UCSD-AML1 (cell line): ENCODE measurements at regions not wholly inside any gene's neighbourhood (a gene's known extent, or its start where the extent isn't known, plus 50 kb on each side); places are given as distances from the start of the nearest gene placed in this dataset.

ENCODE experiments used
- DNase-seq: peaks from one replicate; lab custom pipeline; 2025; ENCODE audit not compliant: unreplicated experiment; lab: John Stamatoyannopoulos, UW

DNA sequence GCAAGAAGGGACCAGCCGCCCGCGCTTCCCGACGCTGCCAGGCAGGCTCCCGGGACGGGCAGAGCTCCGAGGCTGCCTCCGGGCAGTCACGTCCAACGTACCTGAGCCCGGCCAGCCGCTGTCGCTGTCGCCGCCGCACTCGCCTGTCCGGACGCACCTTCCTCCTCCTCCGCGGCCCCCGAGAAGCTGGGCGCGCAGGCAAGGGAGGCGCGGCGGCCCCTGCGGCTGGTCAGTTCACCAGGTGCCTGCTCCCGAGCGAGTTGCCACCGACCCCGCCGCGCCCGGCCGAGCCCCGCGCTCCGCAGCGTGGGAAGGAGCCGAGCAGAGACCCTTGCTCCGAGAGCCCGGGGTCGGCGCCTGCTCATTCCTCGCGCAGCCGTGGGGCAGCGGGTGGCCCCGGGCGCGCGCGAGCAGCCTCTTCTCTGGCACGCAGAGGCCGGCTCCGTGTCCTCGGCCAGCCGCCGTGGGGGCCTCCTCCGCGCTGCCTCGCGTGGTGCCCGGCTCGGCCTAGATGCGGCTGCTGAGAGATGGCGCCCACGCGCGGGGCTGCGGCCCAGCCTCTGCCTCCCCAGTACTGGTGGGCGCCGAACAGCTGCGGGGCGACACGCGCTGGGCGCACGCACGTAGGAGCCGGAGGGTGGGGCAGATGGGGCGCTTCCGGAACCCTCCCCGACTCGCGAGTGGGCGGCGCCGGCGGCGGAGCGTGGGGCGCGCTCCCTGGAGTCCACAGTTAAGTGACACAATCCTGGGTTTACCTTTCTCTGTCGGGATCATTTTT, 419.4 kb downstream of the UQCRFS1 start:
- DNase-seq, result no peak

DNA sequence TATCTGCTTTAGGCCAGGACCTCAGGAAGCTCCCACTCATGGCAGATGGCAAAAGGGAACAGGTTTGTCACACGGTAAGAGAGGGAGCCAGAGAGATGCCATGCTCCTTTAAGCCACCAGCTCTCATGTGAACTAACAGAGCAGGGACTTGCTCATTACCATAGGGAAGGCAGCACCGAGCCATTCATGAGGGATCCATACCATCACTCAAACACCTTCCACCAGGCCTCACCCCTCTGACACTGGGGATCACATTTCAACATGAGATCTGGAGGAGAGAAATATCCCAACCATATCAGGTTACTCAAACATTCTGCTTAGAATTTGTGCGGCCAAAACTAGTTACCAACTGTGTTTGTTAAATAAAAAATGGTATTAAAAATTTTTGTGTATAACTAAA, 427.0 kb downstream of the UQCRFS1 start:
- no peak for DNase-seq

DNA sequence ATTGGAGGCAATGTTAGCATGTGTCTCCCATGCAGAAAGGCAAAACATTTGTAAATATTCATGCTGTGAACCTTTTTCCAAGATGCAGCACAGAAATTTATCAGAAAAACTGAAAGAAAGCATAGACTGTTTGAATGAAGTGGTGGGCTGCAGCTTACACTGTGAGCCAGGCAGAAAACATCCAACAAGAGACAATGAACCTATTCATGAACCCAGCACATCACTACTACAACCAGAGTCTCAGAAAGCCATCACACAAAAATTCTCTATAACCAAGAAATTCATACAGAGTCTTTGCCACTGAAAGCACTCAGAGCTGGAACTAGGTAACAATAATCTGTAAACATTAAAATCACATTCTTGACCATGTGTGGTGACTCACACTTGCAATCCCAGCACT, 448.9 kb downstream of the UQCRFS1 start:
- DNase-seq, result no peak

DNA sequence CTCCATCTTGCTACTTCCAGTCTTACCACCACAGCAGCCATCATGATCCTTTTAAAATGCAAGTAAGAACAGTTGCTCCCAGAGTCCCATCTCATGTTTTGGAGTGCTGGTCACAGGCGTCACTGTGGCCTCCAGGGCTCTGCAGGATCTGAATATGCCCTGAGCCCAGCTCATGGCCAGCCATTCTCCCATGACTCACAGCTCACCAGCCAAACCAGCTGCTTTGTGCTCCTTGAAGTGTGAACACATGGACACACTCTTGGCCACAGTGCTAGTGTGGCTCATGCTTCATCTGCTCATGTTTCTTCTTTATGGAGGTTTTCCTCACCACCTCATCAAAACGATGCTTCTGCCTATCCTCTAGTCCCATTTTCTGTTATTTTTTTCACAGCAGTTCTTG, 466.5 kb downstream of the UQCRFS1 start:
- DNase-seq, result no peak

DNA sequence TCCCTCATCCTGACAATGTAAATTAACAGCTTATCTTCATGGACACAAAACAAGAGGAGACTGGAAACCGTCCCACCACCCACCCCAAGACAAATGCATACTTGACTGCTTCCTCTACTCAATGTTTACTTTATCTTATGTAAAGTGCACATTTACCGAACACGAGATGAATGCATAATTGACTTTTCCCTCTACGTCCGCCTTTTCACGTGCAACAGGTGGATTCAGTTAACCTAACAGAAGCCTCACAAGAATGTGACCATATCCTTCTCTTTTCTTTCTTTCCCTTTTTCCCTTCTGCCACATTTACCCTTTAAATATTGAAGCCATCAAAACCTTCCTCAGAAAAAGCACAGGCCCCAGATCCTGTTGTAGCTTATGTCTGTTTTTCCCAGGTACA, 468.0 kb downstream of the UQCRFS1 start:
- DNase-seq, result no peak

DNA sequence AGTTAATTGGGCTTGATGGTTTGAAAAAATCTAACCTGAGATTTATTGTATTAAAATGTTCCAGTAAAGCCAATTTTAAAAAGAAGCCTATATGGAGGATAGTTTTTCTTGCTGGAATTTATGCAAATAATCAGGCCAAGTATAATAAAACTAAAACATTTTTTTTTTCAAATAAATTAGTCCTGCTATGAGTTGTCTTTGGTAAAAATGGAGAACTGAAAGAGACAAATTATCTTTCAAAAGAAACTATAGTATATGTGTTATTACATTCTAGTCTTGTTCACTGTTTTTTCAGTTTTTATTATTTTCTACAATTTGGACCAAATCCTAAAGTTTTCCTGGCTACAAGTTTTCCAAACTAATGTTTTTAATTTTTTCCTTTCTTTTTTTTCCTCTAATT, 468.9 kb downstream of the UQCRFS1 start:
- DNase-seq, result no peak

DNA sequence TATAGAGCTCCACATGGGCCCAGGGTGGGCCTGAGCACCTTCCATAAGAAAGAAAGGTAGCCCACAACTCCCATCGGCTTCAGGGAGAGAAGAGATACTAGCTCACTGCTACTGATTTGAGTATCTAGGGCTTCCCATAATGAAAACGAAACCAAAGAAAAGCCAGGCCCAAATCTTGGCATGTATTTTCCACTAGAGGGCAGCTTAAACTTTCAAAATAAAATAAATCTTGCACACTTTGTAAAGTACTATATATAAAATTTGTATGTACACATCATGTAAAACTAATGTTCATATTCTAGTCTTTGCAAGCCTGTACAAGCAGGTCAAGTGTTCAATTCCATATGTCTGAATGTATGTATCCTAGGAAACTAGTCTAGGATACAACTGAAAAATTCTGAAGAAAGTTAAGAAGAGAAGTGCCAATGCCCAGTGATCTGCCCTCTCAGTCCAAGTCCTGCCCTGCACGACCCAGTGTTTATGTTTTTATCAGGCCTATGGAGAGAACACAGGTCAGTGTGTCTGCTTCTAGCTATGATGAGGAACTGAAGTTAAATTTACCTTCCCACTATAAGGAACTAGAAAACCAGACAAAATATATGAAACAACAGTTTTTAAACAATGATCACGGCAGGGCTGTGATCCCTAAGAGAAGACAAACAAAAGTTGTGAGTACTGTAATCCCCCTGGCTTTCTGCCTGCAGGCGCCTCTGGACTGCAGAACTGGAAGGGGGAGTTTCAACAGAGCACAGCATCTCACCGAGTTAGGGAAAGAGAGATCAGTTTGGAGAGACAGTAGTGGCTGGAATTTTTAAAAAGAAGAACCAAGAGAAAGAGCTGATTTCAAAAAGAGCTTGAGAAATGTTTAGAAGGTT, 475.7 kb downstream of the UQCRFS1 start:
- peak; percentile 28 for DNase-seq

DNA sequence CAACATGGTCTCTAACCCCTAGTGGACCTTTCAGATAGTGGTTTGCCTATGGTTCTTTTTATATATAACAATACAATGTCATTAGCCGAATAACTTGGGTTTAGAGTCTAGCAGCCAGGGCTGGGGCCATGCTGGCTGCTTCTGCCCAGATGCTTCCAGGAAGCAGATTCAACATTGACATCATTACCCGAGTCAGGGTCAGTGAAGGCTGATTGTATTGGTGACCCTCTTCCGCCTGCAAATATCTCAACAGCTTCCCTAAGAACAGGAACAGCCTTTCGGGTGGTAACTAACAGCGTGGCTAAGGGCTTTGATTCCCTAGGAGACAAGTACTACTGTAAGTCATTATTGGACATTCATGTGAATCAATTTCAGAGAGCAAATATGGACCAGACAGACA, 476.4 kb downstream of the UQCRFS1 start:
- DNase-seq, result no peak

DNA sequence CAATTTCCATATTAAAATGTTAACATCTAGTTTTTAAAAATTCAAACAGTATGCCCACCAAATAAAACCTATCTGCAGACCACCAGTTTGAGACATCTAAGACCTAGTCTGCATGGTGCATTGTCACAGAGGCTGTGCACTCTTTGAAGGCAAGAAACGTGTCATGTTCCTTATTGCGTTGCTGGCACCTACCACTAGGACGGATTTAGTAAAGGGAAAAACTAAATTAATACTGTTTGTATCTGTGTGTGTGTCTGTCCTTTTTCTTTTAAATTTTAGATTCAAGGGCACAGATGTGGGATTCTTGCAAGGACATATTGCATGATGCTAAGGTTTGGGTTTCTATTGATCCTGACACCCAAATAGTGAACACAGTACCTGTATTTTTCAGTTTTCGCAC, 481.4 kb downstream of the UQCRFS1 start:
- DNase-seq, result no peak

DNA sequence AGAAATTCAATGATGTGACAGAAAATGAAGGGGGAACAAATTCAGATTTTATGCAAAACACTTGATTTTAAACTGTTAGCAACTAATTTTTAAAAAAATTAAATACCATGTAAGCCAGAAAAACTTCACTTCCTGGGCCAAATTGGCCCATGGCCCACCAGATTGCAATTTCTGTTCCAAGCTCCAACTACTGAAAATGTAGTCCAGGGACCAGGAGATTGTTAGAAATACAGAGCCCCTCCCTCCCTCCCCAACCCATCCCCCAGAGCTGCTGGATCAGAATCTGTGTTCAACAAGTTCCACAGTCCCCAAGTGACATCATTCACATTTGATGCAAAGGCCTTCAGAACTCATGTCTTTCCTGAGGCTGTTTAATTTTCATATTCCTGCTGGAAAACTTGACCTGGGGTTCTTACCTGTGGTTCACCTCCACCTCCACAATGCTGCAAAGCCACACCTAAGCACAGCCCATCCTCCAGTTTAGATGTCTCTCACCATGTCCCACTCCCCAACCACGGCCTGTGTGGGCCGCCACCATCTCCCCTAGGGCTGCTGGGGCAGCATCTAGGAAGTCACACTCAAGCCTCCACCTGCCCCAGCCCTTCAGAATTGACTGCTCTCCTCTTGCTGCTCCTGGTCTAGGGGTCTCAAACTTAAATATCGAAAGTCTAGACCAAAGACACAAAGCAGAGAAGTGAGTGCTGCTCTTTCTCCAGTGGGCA, 482.0 kb downstream of the UQCRFS1 start:
- DNase-seq, result no peak

DNA sequence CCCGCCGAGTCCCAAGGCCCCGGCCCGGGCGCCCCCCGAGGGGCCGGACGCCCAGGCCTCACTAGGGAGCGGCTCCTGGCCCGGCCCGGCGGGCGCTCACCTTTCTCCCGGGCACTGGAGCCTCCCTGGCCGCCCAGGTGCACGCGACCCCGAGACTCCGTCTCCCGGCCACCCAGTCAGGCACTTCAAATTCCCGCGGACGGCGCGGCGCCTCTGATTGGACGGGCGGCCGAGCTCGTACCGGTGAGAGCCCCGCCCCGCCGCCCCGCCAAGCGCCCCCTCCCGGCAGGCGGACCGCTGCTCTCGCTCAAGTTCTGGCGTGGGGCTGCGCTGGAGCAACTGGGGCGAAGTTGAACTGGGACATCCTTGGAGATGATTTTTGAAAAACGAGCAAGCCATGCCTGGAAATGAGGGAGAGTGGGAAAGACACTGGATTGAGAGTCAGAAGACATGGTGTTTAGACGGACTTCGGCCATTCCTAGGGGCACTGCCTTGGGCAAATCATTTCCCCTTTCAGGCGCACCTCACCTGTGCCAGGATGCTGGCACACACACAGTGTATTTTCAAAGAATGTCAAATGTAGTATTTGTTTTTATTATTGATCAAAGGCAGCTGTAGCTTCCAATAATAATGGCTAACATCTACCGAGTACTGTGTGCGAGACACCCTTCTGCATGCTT, 485.3 kb downstream of the UQCRFS1 start:
- DNase-seq, result no peak

DNA sequence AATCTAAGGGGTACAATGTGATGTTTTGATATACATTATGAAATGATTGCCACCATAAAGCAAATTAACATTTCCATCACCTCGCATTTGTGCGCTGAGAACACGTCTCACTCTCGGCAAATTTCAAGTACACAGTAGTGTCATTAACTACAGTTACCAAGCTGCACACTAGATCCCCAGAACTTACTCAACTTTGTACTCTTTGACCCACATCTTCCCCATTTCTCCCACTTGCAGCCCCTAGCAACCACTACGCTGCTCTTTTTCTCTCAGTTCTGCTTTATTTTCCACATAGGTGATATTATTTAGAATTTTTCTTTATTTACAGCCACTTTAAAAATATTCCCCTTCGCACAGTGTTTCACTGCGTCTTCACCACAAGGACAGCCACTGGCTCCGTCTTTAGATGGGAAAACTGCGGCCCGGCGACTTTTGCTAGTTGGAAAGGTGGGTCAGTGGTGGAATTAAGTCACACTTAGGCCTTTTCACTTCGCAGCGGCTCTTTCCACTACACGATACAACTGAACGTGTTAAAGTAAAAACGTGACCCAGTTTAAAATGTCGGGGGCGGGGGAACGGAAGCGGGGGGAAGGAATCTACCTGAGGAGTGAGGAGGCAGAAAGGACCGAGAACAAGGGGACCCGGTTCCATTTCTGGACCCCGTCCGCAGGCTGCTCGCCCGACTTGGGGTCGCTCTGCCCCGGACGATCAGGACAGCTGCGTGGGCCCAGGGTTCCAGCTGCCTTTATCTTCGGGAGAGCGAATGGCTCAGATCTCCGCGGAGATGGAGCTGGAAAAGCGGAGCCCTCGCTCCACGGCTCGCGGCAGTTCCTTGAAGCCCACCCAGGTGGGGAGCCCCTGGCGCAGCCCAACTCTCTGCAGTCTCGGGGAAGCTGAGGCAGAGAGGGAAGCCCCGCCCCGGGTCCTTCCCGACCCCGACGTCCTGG, 486.1 kb downstream of the UQCRFS1 start:
- no peak for DNase-seq

DNA sequence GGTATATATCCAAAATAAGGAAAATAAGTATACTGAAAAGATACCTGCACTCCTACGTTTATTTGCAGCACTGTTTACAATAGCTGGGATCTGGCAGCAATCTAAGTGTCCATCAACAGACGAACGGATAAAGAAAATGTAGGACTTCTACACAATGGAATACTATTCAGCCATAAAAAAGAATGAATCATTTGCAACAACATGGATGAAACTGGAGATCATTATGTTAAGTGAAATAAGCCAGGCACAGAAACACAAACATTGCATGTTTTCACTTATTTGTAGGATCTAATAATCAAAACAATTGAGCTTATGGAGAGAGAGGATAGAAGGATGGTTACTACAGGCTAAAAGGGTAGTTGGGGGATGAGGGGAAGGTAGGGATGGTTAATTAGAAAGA, 494.0 kb downstream of the UQCRFS1 start:
- no peak for DNase-seq

DNA sequence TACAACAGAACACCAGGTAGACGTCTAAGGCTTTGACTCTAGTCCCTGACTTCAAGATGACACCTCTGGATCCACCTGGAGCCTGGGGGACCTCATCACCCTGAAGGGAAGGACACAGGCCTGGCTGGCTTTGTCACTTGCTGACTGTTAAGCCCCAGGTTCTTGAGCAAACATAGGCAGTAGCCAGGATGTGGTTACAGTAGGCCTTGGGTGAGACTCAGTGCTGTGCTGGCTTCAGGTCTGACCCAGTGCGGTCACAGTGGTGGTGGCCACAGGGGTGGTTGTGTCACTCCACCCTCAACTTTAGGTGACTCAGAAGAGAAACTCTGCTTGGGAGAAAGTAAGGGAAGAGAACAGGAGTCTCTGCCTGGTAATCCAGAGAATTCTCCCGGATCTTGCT, 497.8 kb downstream of the UQCRFS1 start:
- DNase-seq, result peak; percentile 62

DNA sequence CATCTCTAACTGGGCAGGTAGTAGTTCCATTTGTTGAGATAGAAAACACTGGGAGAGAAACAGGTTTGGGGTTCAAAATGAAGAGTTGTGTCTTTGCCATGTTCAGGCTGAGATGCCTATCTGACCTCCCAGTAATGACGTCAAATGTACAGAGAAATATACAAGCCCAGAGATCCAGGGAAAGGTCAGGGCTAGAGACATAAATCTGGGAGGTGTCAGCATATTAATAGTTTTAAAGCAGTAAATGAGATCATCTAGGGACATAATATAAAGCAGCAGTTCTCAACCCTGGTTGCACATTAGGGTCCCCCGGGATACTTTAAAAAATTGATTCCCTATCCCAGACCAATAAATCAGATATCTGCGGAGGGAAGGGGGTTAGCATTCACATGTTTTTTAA, 501.5 kb downstream of the UQCRFS1 start:
- no peak for DNase-seq

DNA sequence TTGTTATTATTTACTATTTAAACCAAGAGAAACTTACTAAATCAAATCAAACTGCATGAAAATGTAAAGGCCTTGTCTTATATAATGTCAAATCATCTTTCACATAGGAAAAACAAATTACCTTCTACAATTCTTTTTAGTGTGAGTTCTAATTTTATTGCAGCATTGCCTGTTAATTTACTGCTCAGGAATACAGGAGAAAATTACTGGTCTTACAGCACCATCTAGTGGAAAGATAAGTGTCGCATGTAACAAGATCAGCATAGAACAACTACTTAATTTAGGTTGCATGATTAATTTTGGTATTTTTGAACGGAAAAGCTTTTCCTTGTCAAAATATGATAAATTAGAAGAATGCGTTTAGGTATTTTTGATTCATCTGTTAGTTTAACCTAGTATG, 502.7 kb downstream of the UQCRFS1 start:
- no peak for DNase-seq

DNA sequence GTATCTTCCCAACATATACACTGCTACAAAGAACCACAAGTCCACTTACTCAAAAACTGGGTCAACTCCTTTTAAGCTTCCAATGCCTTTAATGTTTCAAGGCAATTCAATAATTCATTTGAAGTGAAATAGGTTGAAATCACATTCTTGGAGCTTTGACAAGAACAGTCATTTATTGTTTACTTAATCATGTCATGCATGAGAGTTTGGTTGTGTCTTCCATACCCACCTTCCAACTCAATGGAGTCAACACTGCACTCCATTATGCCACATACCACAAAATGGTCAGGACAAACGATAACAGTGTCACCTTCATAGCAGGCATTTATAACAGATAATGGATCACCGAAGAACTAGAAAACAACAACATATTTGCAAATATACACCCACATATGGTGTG, 506.3 kb downstream of the UQCRFS1 start:
- DNase-seq, result no peak

DNA sequence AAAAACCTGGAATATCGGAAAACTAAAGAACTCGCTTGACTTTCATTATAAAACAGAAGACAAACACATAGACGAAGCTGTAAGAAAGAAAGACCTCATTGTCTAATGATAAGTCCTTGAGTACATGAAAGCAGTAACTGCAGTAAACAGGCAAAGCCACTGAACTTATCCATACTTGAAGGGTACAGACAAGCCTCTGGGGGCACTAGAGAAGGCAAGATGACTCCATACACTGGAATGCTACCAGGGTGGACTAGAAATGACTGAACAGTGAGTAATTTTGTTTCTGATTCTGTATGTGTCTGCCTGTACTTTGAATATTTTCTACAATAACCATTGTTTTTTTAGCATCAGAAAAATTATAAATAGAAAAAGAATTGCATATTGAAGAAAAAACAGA, 507.9 kb downstream of the UQCRFS1 start:
- DNase-seq, result no peak

DNA sequence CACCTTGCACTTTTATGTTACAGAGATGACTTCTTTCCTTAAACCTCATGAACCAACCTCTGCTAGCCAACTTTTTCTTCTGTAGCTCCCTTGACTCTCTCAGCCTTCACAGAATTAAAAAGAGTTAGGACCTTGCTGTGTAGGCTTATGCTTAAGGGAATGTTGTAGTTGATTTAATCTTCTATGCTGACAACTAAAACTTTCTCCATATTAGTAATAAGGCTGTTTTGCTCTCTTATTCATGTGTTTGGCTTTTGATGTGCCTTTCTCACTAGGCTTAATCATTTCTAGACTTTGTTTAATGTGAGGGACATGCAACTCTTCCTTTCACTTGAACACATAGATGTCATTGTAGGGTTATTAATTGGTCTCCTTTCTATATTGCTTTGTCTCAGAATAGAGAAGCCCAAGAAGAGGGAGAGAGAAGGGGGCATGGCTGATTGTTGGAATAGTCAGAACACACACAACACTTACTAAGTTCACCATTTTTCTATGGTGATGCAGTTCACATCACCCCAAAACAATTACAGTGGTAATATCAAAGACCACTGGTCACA, 509.5 kb downstream of the UQCRFS1 start:
- no peak for DNase-seq

DNA sequence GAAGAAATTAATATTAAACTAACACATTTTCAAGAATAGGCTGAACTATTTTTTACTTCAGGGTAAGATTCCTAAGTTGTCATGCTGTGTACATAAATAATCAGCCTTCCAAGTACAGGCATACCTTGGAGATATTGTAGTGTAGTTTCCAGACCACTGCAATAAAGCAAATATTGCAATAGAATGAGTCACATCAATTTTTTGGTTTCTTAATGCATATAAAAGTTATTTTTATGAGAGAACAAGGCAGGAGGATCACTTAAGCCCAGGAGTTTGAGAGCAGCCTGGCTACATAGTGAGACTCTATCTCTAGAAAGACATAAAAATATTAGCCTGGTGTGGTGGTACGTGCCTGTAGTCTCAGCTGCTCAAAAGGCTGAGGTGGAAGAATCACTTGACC, 511.5 kb downstream of the UQCRFS1 start:
- no peak for DNase-seq
